Thyroid gland (tissue), 4 donors: ENCODE measurements at regions not wholly inside any gene's neighbourhood (a gene's known extent, or its start where the extent isn't known, plus 50 kb on each side); places are given as distances from the start of the nearest gene placed in this dataset.

Experiments
- CTCF ChIP-seq, 6 experiments: fragments of 200-600 bp in 3 of 6; fragments of 450-650 bp in 3 of 6; sonication (generic) in 3 of 6; IDR thresholded peaks; one replicate each; pipeline ENCODE4 v1.5.1; 2016 to 2019; ENCODE audit warnings: antibody characterized with exemption in 6 of 6, mild to moderate bottlenecking in 2 of 6, inconsistent platforms in 1 of 6, moderate library complexity in 1 of 6
- POLR2A ChIP-seq, 2 donors: fragments of 450-650 bp; IDR thresholded peaks; one replicate each; pipeline ENCODE4 v1.6.1; 2017; ENCODE audit warnings: antibody characterized with exemption in 2 of 2, mild to moderate bottlenecking in 2 of 2, moderate library complexity in 1 of 2

GRCh38 chr6:28738396-28738765, 185.4 kb downstream of the TRIM27 start:
- no peak for TF ChIP-seq CTCF (IDR thresholded peaks at IDR 0.05)
- no peak for TF ChIP-seq POLR2A (IDR thresholded peaks at IDR 0.05)
